CD4-positive, CD25-positive, alpha-beta regulatory T cell (primary cell): ENCODE measurements at regions not wholly inside any gene's neighbourhood (a gene's known extent, or its start where the extent isn't known, plus 50 kb on each side); places are given as distances from the start of the nearest gene placed in this dataset.

ENCODE experiments used
- ATAC-seq, 2 donors: fragments of 150-1000 bp; cut with Tn5 transposase; one replicate each; pipeline ENCODE4 v1.10.0; 2021; ENCODE audit warnings: low read depth in 2 of 2, moderate number of reproducible peaks in 2 of 2, moderate library complexity in 1 of 2
- DNase-seq, 3 donors: peaks; one replicate each; pipeline versions ENCODE4 v3.0.0 to v3.0.0-alpha.2; 2012 to 2022; ENCODE audit warnings: mixed read lengths in 1 of 3
- H3K27ac ChIP-seq: one replicate; pipeline ENCODE4 v1.7.0; 2013; ENCODE audit warnings: mild to moderate bottlenecking, low read length; ENCODE audit not compliant: insufficient read depth, poor library complexity, severe bottlenecking
- H3K27me3 ChIP-seq: one replicate; pipeline ENCODE4 v1.7.0; 2013; ENCODE audit warnings: low read length; ENCODE audit not compliant: control insufficient read depth, insufficient read depth
- H3K36me3 ChIP-seq: one replicate; pipeline ENCODE4 v1.7.0; 2013; ENCODE audit warnings: mild to moderate bottlenecking, low read length, moderate library complexity; ENCODE audit not compliant: control insufficient read depth, insufficient read depth
- H3K4me1 ChIP-seq: 2 replicates; pipeline ENCODE4 v1.7.0; 2013; ENCODE audit warnings: mild to moderate bottlenecking, low read length; ENCODE audit not compliant: insufficient read depth, control insufficient read depth, poor library complexity, severe bottlenecking
- H3K4me3 ChIP-seq: one replicate; pipeline ENCODE4 v1.7.0; 2013; ENCODE audit warnings: low read depth, mild to moderate bottlenecking, low read length, moderate library complexity
- H3K9me3 ChIP-seq, 2 experiments: 1 replicate in 1 of 2; 2 replicates in 1 of 2; pipeline ENCODE4 v1.7.0; 2013; ENCODE audit warnings: low read length in 2 of 2, mild to moderate bottlenecking in 1 of 2, moderate library complexity in 1 of 2; ENCODE audit not compliant: control insufficient read depth in 2 of 2
- H3K27ac Mint-ChIP-seq, 3 donors: one replicate each; pipeline ENCODE4 v1.8.0; 2020 to 2022; ENCODE audit warnings: mild to moderate bottlenecking in 3 of 3, mixed read lengths in 3 of 3, moderate library complexity in 2 of 3
- H3K27me3 Mint-ChIP-seq: one replicate; pipeline ENCODE4 v1.8.0; 2022; ENCODE audit warnings: mild to moderate bottlenecking, mixed read lengths
- H3K36me3 Mint-ChIP-seq: one replicate; pipeline ENCODE4 v1.8.0; 2020; ENCODE audit warnings: mixed read lengths
- H3K4me1 Mint-ChIP-seq, 4 donors: one replicate each; pipeline ENCODE4 v1.8.0; 2020 to 2022; ENCODE audit warnings: mixed read lengths in 4 of 4, mild to moderate bottlenecking in 1 of 4
- H3K4me3 Mint-ChIP-seq, 4 donors: one replicate each; pipeline ENCODE4 v1.8.0; 2020 to 2022; ENCODE audit warnings: mild to moderate bottlenecking in 4 of 4, mixed read lengths in 4 of 4, moderate library complexity in 3 of 4
- H3K9me3 Mint-ChIP-seq, 7 donors: one replicate each; pipeline ENCODE4 v1.8.0; 2020 to 2022; ENCODE audit warnings: mixed read lengths in 7 of 7, mild to moderate bottlenecking in 3 of 7, moderate library complexity in 2 of 7

DNA sequence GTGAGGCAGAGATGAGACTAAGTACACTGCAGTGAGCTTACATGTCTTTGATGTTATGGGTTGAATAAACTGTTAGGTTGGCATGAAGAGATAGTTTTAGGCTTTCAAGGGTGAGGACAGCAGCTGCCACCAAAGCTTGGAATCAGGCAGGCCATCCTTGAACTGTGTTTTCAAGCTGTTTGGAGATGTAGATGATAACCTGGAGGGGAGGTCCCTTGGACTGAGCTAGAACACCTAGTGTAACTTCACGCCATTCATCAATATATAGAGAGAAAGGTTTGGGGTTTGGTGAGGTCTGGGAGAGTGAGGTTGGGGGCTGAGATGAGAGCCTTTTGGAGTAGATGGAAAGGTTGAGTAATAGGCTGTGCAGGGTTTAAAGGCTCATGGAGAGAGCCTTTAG, 2447.0 kb downstream of the TP53TG3F start:
- no peak for DNase-seq
- peaks cover 7 to 37% of the 10 kb centered on the region in 2 experiments for H3K9me3 ChIP-seq
- no peaks in the 10 kb centered on the region for H3K27me3 ChIP-seq
- peaks cover 0 to 4% (median 0%) of the 10 kb centered on the region in 4 donors for H3K4me1 Mint-ChIP-seq
- no peaks in the 10 kb centered on the region for H3K27me3 Mint-ChIP-seq
- no peak overlapping the region for H3K4me3 Mint-ChIP-seq
- no peaks in the 10 kb centered on the region for H3K36me3 ChIP-seq
- H3K4me1 ChIP-seq = no peaks in the 10 kb centered on the region
- H3K4me3 ChIP-seq = no peak overlapping the region
- no peak overlapping the region for H3K27ac Mint-ChIP-seq
- ATAC-seq = no peak
- peaks cover 4 to 70% (median 20%) of the 10 kb centered on the region in 7 donors for H3K9me3 Mint-ChIP-seq
- H3K27ac ChIP-seq = no peak overlapping the region
- H3K36me3 Mint-ChIP-seq = peaks cover 4% of the 10 kb centered on the region

DNA sequence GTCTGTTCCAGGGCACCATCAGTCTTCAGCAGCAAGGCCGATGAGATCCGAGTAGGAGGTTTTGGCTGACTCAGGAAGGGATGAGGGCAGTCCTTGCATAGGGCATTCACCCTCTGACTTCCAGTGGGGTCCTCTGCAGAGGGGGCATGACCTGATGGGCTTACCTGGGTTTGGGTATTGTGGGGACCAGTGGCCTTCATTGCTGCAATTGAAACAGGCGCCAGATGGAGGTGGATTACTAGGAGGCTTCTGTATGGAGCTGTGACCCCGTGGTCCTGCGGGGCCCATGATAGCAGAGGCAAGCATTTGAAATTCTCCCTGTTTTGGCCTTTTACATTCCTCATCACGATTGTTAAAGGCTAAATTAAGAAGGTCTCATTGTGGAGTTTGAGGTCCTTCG, 2448.7 kb downstream of the TP53TG3F start:
- DNase-seq (no peak), ATAC-seq (no peak)
- Mint-ChIP-seq H3K4me3 (no peak overlapping the region), H3K4me1 (peaks cover 0 to 4% (median 0%) of the 10 kb centered on the region in 4 donors), H3K27me3 (no peaks in the 10 kb centered on the region), H3K9me3 (peaks cover 0 to 72% (median 24%) of the 10 kb centered on the region in 7 donors), H3K36me3 (peaks cover 4% of the 10 kb centered on the region), H3K27ac (no peak overlapping the region)
- H3K4me1 ChIP-seq = no peaks in the 10 kb centered on the region
- no peaks in the 10 kb centered on the region for H3K36me3 ChIP-seq
- peaks cover 7 to 43% of the 10 kb centered on the region in 2 experiments for H3K9me3 ChIP-seq
- H3K4me3 ChIP-seq = no peak overlapping the region
- no peaks in the 10 kb centered on the region for H3K27me3 ChIP-seq
- H3K27ac ChIP-seq = no peak overlapping the region

DNA sequence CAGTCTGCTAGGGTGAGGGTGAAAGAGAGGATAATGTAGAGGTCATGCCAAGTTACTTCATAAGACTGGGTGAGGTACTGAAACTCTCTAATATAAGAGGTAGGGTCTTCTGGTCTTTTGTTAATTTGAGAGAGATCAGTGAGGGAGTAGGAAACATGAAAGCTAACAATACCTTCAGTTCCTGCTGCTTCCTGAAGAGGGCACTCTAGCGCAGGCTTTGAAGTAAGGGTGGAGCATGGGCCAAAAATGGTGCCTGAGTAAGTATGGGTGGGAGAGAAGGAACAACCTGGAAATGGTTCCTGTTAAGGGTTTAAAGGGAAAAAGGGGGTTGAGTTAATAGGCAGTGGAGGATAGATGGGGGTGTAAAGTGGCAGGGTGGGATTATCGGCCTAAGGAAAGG, 2449.5 kb downstream of the TP53TG3F start:
- ATAC-seq (no peak), DNase-seq (no peak)
- H3K4me1 Mint-ChIP-seq = peaks cover 0 to 4% (median 0%) of the 10 kb centered on the region in 4 donors
- no peaks in the 10 kb centered on the region for H3K27me3 Mint-ChIP-seq
- Histone ChIP-seq H3K27me3 (no peaks in the 10 kb centered on the region), H3K36me3 (no peaks in the 10 kb centered on the region), H3K9me3 (peaks cover 6 to 40% of the 10 kb centered on the region in 2 experiments), H3K27ac (no peak overlapping the region), H3K4me3 (no peak overlapping the region), H3K4me1 (no peaks in the 10 kb centered on the region)
- no peak overlapping the region for H3K27ac Mint-ChIP-seq
- peaks cover 0 to 75% (median 24%) of the 10 kb centered on the region in 7 donors for H3K9me3 Mint-ChIP-seq
- H3K4me3 Mint-ChIP-seq = no peak overlapping the region
- H3K36me3 Mint-ChIP-seq = peaks cover 4% of the 10 kb centered on the region

DNA sequence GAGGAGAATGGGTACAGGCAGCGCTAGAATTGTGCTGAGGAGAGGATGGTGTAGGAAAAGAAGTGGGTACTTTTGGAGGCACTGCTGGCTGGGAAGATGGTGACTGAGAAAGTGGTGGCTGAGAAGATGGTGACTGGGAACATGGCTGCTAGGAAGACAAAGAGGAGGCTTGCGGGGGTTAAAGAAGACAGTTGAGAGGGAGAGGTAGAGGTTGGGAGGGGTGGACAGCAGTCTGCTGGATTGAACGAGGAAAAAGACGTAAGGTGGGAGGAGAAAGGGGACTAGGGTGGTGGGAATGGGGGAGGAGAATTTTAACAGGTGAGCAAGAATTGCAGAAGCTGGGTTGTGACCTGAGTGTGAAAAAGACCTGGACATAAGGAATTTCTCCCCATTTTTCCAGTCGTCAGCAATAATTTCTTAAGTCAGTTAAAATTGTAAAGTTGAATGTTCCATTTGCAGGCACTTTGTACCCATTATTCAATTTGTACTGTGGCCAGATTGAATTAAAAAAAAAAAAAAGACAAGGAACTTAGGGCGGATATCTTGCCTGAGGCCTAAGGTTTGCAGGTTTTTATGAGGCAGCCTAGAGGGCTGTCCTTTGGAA, 2450.0 kb downstream of the TP53TG3F start:
- H3K36me3 ChIP-seq = no peaks in the 10 kb centered on the region
- H3K4me1 ChIP-seq = no peaks in the 10 kb centered on the region
- Mint-ChIP-seq H3K27me3 (no peaks in the 10 kb centered on the region), H3K36me3 (peaks cover 4% of the 10 kb centered on the region), H3K9me3 (peaks cover 0 to 76% (median 24%) of the 10 kb centered on the region in 7 donors), H3K4me3 (no peak overlapping the region), H3K4me1 (peaks cover 0 to 4% (median 0%) of the 10 kb centered on the region in 4 donors), H3K27ac (no peak overlapping the region)
- ATAC-seq = no peak
- peaks cover 6 to 45% of the 10 kb centered on the region in 2 experiments for H3K9me3 ChIP-seq
- H3K27me3 ChIP-seq = no peaks in the 10 kb centered on the region
- H3K4me3 ChIP-seq = no peak overlapping the region
- no peak overlapping the region for H3K27ac ChIP-seq
- DNase-seq = no peak

DNA sequence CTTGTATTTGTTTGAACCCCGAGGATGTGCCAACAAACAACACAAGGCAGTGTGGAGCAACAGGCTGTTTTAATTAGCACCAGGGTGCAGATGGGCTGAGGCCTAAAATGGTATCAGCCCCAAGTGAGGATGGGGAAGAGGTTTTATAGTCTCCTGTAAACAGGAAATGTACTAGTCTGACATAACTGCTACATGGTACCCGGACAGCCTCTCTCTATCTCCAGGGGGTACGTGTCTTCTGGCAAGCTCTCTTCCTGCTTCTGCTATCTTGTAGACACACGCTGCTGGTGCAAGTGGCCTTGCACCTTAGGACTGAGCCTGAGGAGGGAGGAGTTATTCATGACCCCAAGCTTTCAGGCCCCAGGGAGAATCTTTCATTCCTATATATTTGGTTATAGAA, 2451.0 kb downstream of the TP53TG3F start:
- no peak overlapping the region for H3K4me3 Mint-ChIP-seq
- Histone ChIP-seq H3K27me3 (no peaks in the 10 kb centered on the region), H3K4me1 (no peaks in the 10 kb centered on the region), H3K36me3 (no peaks in the 10 kb centered on the region), H3K27ac (no peak overlapping the region), H3K9me3 (peaks cover 6 to 45% of the 10 kb centered on the region in 2 experiments), H3K4me3 (no peak overlapping the region)
- H3K36me3 Mint-ChIP-seq = peaks cover 4% of the 10 kb centered on the region
- no peak overlapping the region for H3K27ac Mint-ChIP-seq
- DNase-seq (no peak), ATAC-seq (no peak)
- peaks cover 0 to 4% (median 0%) of the 10 kb centered on the region in 4 donors for H3K4me1 Mint-ChIP-seq
- no peaks in the 10 kb centered on the region for H3K27me3 Mint-ChIP-seq
- peaks cover 0 to 71% (median 22%) of the 10 kb centered on the region in 7 donors for H3K9me3 Mint-ChIP-seq

DNA sequence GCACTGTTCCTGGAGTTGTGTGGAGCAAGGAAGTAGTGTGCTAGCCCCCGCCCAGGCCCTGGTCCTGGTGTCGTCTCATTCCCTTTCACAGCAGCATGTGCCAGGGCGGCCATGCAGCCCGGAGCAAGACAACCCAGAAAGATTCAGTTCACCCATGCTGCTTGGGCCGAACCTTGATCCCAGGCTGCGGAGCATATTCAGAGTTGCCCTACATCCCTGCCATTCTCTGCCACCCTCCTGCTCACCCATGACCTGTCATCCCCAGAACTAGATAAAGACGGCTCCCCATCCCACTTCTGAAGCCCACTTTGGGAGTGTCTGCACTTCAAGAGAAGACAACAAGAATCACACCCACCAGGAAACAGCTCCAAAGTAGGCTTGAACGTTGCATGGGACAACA, 2452.5 kb downstream of the TP53TG3F start:
- H3K27me3 Mint-ChIP-seq = no peaks in the 10 kb centered on the region
- Histone ChIP-seq H3K36me3 (no peaks in the 10 kb centered on the region), H3K27me3 (no peaks in the 10 kb centered on the region), H3K27ac (no peak overlapping the region), H3K4me1 (no peaks in the 10 kb centered on the region), H3K9me3 (peaks cover 6 to 37% of the 10 kb centered on the region in 2 experiments), H3K4me3 (no peak overlapping the region)
- no peak overlapping the region for H3K4me3 Mint-ChIP-seq
- H3K9me3 Mint-ChIP-seq = peaks cover 0 to 56% (median 15%) of the 10 kb centered on the region in 7 donors
- H3K4me1 Mint-ChIP-seq = peaks cover 0 to 2% (median 0%) of the 10 kb centered on the region in 4 donors
- no peak overlapping the region for H3K27ac Mint-ChIP-seq
- DNase-seq (no peak), ATAC-seq (no peak)
- H3K36me3 Mint-ChIP-seq = peaks cover 4% of the 10 kb centered on the region

DNA sequence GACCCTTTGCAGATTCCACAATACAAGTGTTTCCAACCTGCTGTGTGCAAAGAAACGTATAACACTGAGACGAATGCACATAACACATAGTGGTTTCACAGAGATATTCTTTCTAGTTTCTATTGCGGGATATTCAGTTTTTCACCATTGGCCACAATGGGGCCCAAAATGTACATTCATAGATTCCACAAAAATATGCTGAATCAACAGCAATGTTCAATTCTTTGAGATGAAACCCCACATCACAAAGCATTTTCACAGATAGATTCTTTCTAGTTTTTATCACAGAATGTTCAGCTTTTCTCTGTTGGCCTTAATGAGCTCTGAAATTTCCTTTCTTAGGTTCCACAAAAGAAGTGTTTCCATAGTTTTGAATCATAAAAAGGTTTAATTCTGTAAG, 2472.3 kb downstream of the TP53TG3F start:
- no peak overlapping the region for H3K27ac Mint-ChIP-seq
- H3K27me3 Mint-ChIP-seq = no peaks in the 10 kb centered on the region
- Histone ChIP-seq H3K4me3 (no peak overlapping the region), H3K27me3 (no peaks in the 10 kb centered on the region), H3K9me3 (peaks cover 15 to 53% of the 10 kb centered on the region in 2 experiments), H3K27ac (no peak overlapping the region), H3K36me3 (no peaks in the 10 kb centered on the region), H3K4me1 (no peaks in the 10 kb centered on the region)
- H3K4me1 Mint-ChIP-seq = no peaks in the 10 kb centered on the region
- ATAC-seq (no peak), DNase-seq (no peak)
- peaks cover 0 to 21% (median 4%) of the 10 kb centered on the region in 7 donors for H3K9me3 Mint-ChIP-seq
- H3K36me3 Mint-ChIP-seq = no peaks in the 10 kb centered on the region
- no peak overlapping the region for H3K4me3 Mint-ChIP-seq
